GM12872 (cell line): ENCODE measurements at regions not wholly inside any gene's neighbourhood (a gene's known extent, or its start where the extent isn't known, plus 50 kb on each side); places are given as distances from the start of the nearest gene placed in this dataset.

ENCODE experiments used
- TF ChIP-seq, protein P1 (sequence below): IDR thresholded peaks from 3 replicates; pipeline ENCODE4 v1.5.1; 2011; ENCODE audit warnings: low read depth, mild to moderate bottlenecking, low read length, moderate library complexity; ENCODE audit not compliant: insufficient read depth

DNA sequence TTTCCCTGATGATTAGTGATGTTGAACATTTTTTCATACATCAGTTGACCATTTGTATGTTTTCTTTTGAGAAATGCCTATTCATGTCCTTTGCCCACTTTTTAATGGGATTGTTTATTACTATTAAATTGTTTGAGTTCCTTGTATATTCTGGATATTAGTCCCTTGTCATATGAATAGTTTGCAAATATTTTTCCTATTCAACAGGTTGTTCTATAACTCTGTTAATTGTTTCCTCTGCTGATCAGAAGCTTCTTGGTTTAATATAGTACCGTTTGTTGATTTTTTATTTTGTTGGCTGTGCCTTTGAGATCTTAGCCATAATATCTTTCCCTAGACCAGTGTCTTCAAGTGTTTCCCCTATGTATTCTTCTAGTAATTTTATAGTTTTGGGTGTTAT is 189.0 kb upstream of the RARB start:
- TF ChIP-seq, protein P1, sequence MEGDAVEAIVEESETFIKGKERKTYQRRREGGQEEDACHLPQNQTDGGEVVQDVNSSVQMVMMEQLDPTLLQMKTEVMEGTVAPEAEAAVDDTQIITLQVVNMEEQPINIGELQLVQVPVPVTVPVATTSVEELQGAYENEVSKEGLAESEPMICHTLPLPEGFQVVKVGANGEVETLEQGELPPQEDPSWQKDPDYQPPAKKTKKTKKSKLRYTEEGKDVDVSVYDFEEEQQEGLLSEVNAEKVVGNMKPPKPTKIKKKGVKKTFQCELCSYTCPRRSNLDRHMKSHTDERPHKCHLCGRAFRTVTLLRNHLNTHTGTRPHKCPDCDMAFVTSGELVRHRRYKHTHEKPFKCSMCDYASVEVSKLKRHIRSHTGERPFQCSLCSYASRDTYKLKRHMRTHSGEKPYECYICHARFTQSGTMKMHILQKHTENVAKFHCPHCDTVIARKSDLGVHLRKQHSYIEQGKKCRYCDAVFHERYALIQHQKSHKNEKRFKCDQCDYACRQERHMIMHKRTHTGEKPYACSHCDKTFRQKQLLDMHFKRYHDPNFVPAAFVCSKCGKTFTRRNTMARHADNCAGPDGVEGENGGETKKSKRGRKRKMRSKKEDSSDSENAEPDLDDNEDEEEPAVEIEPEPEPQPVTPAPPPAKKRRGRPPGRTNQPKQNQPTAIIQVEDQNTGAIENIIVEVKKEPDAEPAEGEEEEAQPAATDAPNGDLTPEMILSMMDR = no peak

DNA sequence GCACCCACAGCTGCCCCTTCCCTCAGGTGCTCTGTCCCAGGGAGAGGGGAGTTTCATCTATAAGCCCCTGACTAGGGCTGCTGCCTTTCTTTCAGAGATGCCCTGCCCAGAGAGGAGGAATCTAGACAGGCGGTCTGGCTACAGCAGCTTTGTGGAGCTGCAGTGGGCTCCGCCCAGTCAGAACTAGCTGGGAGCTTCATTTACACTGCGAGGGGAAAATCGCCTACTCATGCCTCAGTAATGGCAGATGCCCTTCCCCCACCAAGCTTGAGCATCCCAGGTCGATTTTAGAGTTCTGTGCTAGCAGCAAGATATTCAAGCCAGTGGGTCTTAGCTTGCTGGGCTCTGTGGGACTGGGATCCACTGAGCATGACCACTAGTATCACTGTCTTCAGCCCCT is 181.2 kb upstream of the RARB start:
- TF ChIP-seq, protein P1 = no peak

DNA sequence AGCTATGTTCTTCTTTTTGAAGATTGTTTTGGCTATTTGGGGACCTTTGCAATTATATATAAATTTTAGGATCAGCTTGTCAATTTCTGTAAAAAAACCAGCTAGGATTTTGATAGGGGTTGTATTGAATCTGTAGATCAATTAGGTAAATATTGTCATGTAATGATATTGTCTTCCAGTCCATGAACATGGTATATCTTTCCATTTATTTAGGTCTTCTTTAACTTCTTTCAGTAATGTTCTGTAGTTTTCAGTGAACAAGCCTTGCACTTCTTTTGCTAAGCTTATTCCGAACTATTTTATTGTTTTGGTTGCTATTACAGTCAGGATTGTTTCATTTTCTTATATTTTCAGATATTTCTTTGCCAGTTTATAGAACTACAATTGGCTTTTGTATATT is 175.8 kb upstream of the RARB start:
- TF ChIP-seq, protein P1 = no peak

DNA sequence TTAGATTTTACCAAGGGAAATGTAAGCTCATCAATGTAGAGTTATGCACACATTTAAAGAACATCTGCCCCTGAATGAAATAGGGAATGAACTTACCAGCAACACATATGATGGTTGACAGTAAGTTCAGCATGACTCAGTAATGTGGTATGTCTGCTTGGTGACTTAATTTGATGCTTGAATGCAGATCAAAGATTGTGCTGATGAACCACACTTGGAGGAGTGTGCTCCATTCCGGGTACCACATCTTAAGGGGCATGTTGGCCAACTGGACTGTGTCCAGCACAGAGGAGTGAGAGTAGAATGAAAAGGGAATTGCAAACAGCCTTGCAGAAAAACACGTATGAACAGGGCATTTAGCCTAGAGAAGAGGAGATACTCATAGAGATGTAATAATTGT is 171.0 kb upstream of the RARB start:
- TF ChIP-seq, protein P1 = no peak

DNA sequence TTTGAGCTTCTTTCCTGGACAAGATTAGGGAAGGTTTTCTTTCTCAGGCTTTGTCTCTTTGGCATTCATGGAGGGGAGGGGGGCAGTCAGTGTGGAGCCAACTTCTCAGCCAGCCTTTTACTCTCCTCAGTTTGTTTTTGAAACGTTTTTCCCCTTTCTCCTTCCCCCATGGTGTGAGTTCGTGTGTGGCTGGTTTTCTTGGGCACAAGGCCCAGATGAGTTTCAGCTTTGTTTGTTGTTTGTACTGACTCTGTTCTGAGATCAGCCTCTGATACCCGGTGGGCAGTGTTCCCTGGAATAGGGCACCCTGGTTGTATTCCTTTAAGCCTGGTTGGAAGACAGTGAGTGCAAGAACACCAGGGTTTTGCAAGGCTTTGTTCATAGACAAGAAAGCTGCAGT is 168.2 kb upstream of the RARB start:
- TF ChIP-seq, protein P1 = no peak

DNA sequence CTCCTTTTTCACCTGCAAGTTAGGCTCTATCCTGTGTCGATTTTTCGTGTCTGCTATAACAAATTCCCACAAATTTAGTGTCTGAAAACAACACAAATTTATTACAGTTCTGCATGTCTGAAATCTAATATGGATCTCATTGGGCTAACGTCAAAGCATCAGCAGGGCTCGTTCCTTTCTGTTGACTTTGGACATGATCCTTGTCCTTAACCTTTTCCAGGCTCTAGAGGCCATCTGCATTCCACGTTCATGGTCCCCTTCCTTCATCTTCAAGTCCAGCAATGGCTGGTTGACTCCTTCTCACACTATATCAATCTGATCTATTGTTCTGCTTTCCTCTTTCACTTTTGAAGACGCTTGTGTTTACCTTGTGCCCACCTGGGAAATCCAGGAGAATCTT is 165.7 kb upstream of the RARB start:
- TF ChIP-seq, protein P1 = no peak

DNA sequence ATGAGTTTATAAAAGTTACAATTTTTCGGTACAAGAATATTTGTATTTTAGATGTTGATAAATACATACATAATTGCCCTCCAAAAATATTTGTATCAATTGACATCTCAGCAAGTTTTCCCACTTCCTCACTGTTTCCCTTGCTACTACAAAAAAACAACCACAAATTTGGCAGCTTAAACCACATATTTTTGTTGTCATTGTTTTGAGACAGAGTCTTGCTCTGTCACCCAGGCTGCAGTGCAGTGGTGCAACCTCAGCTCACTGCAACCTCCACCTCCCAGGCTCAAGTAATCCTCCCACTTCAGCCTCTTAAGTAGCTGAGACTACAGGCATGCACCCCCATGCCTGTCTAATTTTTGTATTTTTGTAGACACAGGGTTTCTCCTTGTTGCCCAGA is 162.8 kb upstream of the RARB start:
- TF ChIP-seq, protein P1 = no peak

DNA sequence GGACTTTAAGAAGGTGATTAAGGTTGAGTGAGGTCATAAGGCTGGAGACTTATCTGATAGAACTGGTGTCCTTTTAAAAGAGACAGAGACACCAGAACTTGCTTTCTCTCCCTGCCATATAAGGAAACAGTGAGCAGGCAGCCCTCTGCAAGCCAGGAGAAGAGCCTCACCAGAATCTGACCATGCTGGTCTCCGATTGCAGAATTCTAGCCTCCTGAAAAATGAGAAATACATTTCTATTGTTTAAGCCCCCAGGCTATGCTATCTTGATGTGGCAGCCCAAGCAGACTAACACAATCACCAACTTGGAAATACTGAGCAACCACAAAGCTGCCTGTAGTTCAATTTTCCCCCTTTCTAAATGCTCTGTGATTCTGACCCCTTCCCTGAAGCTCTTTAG is 161.4 kb upstream of the RARB start:
- TF ChIP-seq, protein P1 = no peak
